ENCODE measurements at regions not wholly inside any gene's neighbourhood (a gene's known extent, or its start where the extent isn't known, plus 50 kb on each side); places are given as distances from the start of the nearest gene placed in this dataset.
"Not testable (repeated sequence)": the region's sequence is repeated elsewhere in the genome, so short reads cannot be mapped to it uniquely, and the experiment has no call there.

DNA sequence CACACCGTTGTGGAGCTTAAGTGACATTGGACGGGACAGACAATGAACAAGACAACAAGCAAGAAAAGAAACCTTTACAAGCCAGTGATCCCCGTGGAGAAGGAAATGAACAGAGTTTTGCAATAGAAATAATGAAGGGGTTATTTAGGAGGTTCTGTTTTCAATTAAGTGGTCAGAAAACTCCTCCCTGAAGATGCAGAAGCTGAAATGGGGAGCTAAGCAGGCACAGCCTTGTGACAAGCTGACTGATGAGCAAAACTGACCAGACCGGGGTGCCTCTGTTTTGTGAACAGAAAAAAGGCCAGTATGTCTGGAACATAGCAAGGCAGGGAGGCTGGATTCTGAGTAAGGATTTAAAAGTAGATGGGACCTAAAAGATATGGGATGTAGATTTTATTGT lies 299.8 kb upstream of the POM121L12 start:
- no peak overlapping the region for H4K91ac ChIP-seq (replicated peaks; ENCODE audit: insufficient read length, low read length)
- no peak overlapping the region for H2BK20ac ChIP-seq (ENCODE audit: low read length)
- no peak overlapping the region for H3K23ac ChIP-seq (ENCODE audit: insufficient read length)
- ChIA-PET CTCF (ENCODE audit: partially characterized antibody) (interaction anchor here (0.5 to 0.6 kb wide), 2 partner anchors 246 to 1893 kb away, joined by 3 read pairs; no protein-coding TSS in a partner anchor), POLR2A (ENCODE audit: partially characterized antibody) (no interaction called here)
- H3K56ac ChIP-seq (replicated peaks; ENCODE audit: insufficient read length, low read depth, low read length): no peak overlapping the region
- H3K4ac ChIP-seq (replicated peaks; ENCODE audit: insufficient read length, low read depth, low read length): no peak overlapping the region
- H3K9ac ChIP-seq (replicated peaks in 1 of 4; ENCODE audit: extremely low read depth in 1 of 4, low read depth in 3 of 4, low read length in 3 of 4): no peak overlapping the region
- no peak overlapping the region for H2AFZ ChIP-seq (ENCODE audit: low read length)
- H3K79me1 ChIP-seq (ENCODE audit: low read depth, low read length): no peaks in the 10 kb centered on the region
- no peak for TF ChIP-seq RAD21 (IDR thresholded peaks at IDR 0.05 in 1 of 2, conservative IDR thresholded peaks at IDR 0.05 in 1 of 2; ENCODE audit: low read depth in 2 of 2, low read length in 2 of 2)
- no peak overlapping the region for H3K14ac ChIP-seq (ENCODE audit: insufficient read length)
- no peaks in the 10 kb centered on the region for H3K27me3 ChIP-seq (replicated peaks in 1 of 4; ENCODE audit: control insufficient read depth in 3 of 4, extremely low read depth in 1 of 4, insufficient read depth in 3 of 4, low read length in 3 of 4)
- H3K36me3 ChIP-seq (ENCODE audit: control insufficient read depth in 2 of 4, insufficient read depth in 4 of 4, low read length in 3 of 4): no peaks in the 10 kb centered on the region; a peak in 1 of 8 replicates
- H3K18ac ChIP-seq (ENCODE audit: extremely low read depth, low read length): no peak overlapping the region
- 83% methylated on average over 4 of the region's 4 CpGs; no CpG with 5 or more reads in 1 of the 2 experiments for WGBS, 2 experiments (ENCODE audit: extremely low coverage in 1 of 2, insufficient coverage in 1 of 2, insufficient read length in 1 of 2, insufficient replicate concordance in 2 of 2, low coverage in 1 of 2, low lambda C conversion rate in 2 of 2, missing lambda C conversion rate in 1 of 2)
- H2AK5ac ChIP-seq (ENCODE audit: low read depth, low read length): no peak overlapping the region
- no peak overlapping the region for H2BK12ac ChIP-seq (ENCODE audit: low read depth, low read length)
- no peak for FAIRE-seq
- H4K20me1 ChIP-seq (replicated peaks in 1 of 2; ENCODE audit: control insufficient read depth in 1 of 2, insufficient read depth in 2 of 2, low read length in 2 of 2): no peaks in the 10 kb centered on the region
- no peak for DNase-seq (ENCODE audit: low read depth in 1 of 2, low spot score in 2 of 2)
- H3K9me3 ChIP-seq (ENCODE audit: insufficient read depth in 2 of 2, low read depth in 1 of 2, low read length in 1 of 2): peaks cover 0 to 3% of the 10 kb centered on the region in 2 experiments; a peak in 2 of 4 replicates
- H3K4me3 ChIP-seq (ENCODE audit: extremely low read depth in 1 of 4, insufficient read depth in 2 of 4, low read depth in 3 of 4, low read length in 4 of 4): no peak overlapping the region
- H2BK15ac ChIP-seq (ENCODE audit: low read length): no peak overlapping the region
- H3K4me1 ChIP-seq (replicated peaks in 1 of 4; ENCODE audit: control insufficient read depth in 3 of 4, insufficient read depth in 4 of 4, low read length in 3 of 4): no peaks in the 10 kb centered on the region
- H3K79me2 ChIP-seq (ENCODE audit: control insufficient read depth in 1 of 2, insufficient read depth in 2 of 2, low read length in 2 of 2): no peaks in the 10 kb centered on the region
- no peak overlapping the region for H3K4me2 ChIP-seq (ENCODE audit: insufficient read depth in 1 of 2, low read depth in 2 of 2, low read length in 2 of 2)
- no peak overlapping the region for H2BK120ac ChIP-seq (replicated peaks; ENCODE audit: low read depth, low read length)
- H2BK5ac ChIP-seq (ENCODE audit: low read depth, low read length): no peak overlapping the region
- H4K8ac ChIP-seq (ENCODE audit: extremely low read depth, insufficient read depth, low read length): no peak overlapping the region
- H3K27ac ChIP-seq (ENCODE audit: low read depth, low read length): no peak overlapping the region
- no peaks in the 10 kb centered on the region for H3K23me2 ChIP-seq (ENCODE audit: low read depth, low read length)
- no peak overlapping the region for H4K5ac ChIP-seq (ENCODE audit: insufficient read length, low read depth, low read length)

DNA sequence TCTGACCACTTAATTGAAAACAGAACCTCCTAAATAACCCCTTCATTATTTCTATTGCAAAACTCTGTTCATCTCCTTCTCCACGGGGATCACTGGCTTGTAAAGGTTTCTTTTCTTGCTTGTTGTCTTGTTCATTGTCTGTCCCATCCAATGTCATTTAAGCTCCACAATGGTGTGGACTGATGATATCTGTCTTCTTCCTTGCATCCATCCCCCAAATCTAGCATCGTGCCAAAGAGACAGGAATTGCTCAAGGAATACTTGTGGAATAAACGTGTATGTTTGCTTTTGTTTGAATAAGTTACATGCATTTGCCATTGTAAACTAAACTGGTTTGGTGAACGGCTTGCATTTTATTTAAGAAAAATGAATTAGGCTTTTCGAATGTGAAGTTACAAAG lies 306.8 kb upstream of the POM121L12 start:
- H3K4ac ChIP-seq (replicated peaks; ENCODE audit: insufficient read length, low read depth, low read length); H2BK120ac ChIP-seq (replicated peaks; ENCODE audit: low read depth, low read length); FAIRE-seq; H3K4me2 ChIP-seq (ENCODE audit: insufficient read depth in 1 of 2, low read depth in 2 of 2, low read length in 2 of 2); CTCF ChIA-PET (ENCODE audit: partially characterized antibody); H2BK20ac ChIP-seq (ENCODE audit: low read length); H3K4me1 ChIP-seq (replicated peaks in 1 of 4; ENCODE audit: control insufficient read depth in 3 of 4, insufficient read depth in 4 of 4, low read length in 3 of 4); H2BK5ac ChIP-seq (ENCODE audit: low read depth, low read length); H4K8ac ChIP-seq (ENCODE audit: extremely low read depth, insufficient read depth, low read length); DNase-seq (ENCODE audit: low read depth in 1 of 2, low spot score in 2 of 2); H2AFZ ChIP-seq (ENCODE audit: low read length); POLR2A ChIA-PET (ENCODE audit: partially characterized antibody); H3K14ac ChIP-seq (ENCODE audit: insufficient read length); H3K79me2 ChIP-seq (ENCODE audit: control insufficient read depth in 1 of 2, insufficient read depth in 2 of 2, low read length in 2 of 2); H2AK5ac ChIP-seq (ENCODE audit: low read depth, low read length); H4K5ac ChIP-seq (ENCODE audit: insufficient read length, low read depth, low read length); H3K9ac ChIP-seq (replicated peaks in 1 of 4; ENCODE audit: extremely low read depth in 1 of 4, low read depth in 3 of 4, low read length in 3 of 4); H2BK12ac ChIP-seq (ENCODE audit: low read depth, low read length); H3K79me1 ChIP-seq (ENCODE audit: low read depth, low read length); H4K20me1 ChIP-seq (replicated peaks in 1 of 2; ENCODE audit: control insufficient read depth in 1 of 2, insufficient read depth in 2 of 2, low read length in 2 of 2); H3K56ac ChIP-seq (replicated peaks; ENCODE audit: insufficient read length, low read depth, low read length); H3K36me3 ChIP-seq (ENCODE audit: control insufficient read depth in 2 of 4, insufficient read depth in 4 of 4, low read length in 3 of 4); H3K4me3 ChIP-seq (ENCODE audit: extremely low read depth in 1 of 4, insufficient read depth in 2 of 4, low read depth in 3 of 4, low read length in 4 of 4); H3K9me3 ChIP-seq (ENCODE audit: insufficient read depth in 2 of 2, low read depth in 1 of 2, low read length in 1 of 2); H4K91ac ChIP-seq (replicated peaks; ENCODE audit: insufficient read length, low read length); H3K23ac ChIP-seq (ENCODE audit: insufficient read length); H3K27ac ChIP-seq (ENCODE audit: low read depth, low read length); H3K27me3 ChIP-seq (replicated peaks in 1 of 4; ENCODE audit: control insufficient read depth in 3 of 4, extremely low read depth in 1 of 4, insufficient read depth in 3 of 4, low read length in 3 of 4); H2BK15ac ChIP-seq (ENCODE audit: low read length); H3K23me2 ChIP-seq (ENCODE audit: low read depth, low read length); H3K18ac ChIP-seq (ENCODE audit: extremely low read depth, low read length): not testable (repeated sequence)
- 87% methylated on average over 5 of the region's 5 CpGs; no CpG with 5 or more reads in 1 of the 2 experiments for WGBS, 2 experiments (ENCODE audit: extremely low coverage in 1 of 2, insufficient coverage in 1 of 2, insufficient read length in 1 of 2, insufficient replicate concordance in 2 of 2, low coverage in 1 of 2, low lambda C conversion rate in 2 of 2, missing lambda C conversion rate in 1 of 2)

Data from H1 (cell line).